HEK293T (cell line): ENCODE measurements at regions not wholly inside any gene's neighbourhood (a gene's known extent, or its start where the extent isn't known, plus 50 kb on each side); places are given as distances from the start of the nearest gene placed in this dataset.

ENCODE experiments used
- ARNT ChIP-seq: fragments of 450-650 bp; IDR thresholded peaks from 2 replicates; pipeline ENCODE4 v1.6.1; 2017; ENCODE audit warnings: mild to moderate bottlenecking
- BHLHE40 ChIP-seq: fragments of 450-650 bp; IDR thresholded peaks from 2 replicates; pipeline ENCODE4 v1.6.1; 2016; ENCODE audit warnings: mild to moderate bottlenecking, moderate library complexity, borderline replicate concordance
- ELF4 ChIP-seq: fragments of 450-650 bp; IDR thresholded peaks from 2 replicates; pipeline ENCODE4 v1.6.1; 2017; ENCODE audit warnings: antibody characterized with exemption
- FOXA1 ChIP-seq: fragments of 450-650 bp; IDR thresholded peaks from 2 replicates; pipeline ENCODE4 v1.6.1; 2016; ENCODE audit warnings: mild to moderate bottlenecking
- FOXK2 ChIP-seq: fragments of 450-650 bp; IDR thresholded peaks from 2 replicates; pipeline ENCODE4 v1.6.1; 2016; ENCODE audit warnings: mild to moderate bottlenecking
- FOXM1 ChIP-seq: fragments of 450-650 bp; IDR thresholded peaks from 2 replicates; pipeline ENCODE4 v1.6.1; 2017; ENCODE audit warnings: mild to moderate bottlenecking, borderline replicate concordance
- HDGF ChIP-seq: fragments of 450-650 bp; IDR thresholded peaks from 2 replicates; pipeline ENCODE4 v1.6.1; 2017; ENCODE audit warnings: antibody characterized with exemption, borderline replicate concordance
- L3MBTL2 ChIP-seq: fragments of 450-650 bp; conservative IDR thresholded peaks from 2 replicates; pipeline ENCODE4 v1.6.1; 2016; ENCODE audit warnings: mild to moderate bottlenecking
- LEF1 ChIP-seq: fragments of 450-650 bp; IDR thresholded peaks from 2 replicates; pipeline ENCODE4 v1.6.1; 2017; ENCODE audit warnings: mild to moderate bottlenecking, borderline replicate concordance
- NFRKB ChIP-seq: fragments of 450-650 bp; IDR thresholded peaks from 2 replicates; pipeline ENCODE4 v1.6.1; 2016; ENCODE audit warnings: mild to moderate bottlenecking, moderate library complexity
- PKNOX1 ChIP-seq: fragments of 450-650 bp; IDR thresholded peaks from 2 replicates; pipeline ENCODE4 v1.6.1; 2016
- SP1 ChIP-seq: fragments of 450-650 bp; IDR thresholded peaks from 2 replicates; pipeline ENCODE4 v1.6.1; 2017
- SUZ12 ChIP-seq: fragments of 450-650 bp; IDR thresholded peaks from 2 replicates; pipeline ENCODE4 v1.6.1; 2016; ENCODE audit warnings: mild to moderate bottlenecking
- ZNF384 ChIP-seq: fragments of 450-650 bp; IDR thresholded peaks from 2 replicates; pipeline ENCODE4 v1.6.1; 2016

GRCh38 chr9:126151686-126152134 is 174.9 kb upstream of the MVB12B start:
- TF ChIP-seq ZNF384 (no peak), SUZ12 (no peak), L3MBTL2 (no peak), FOXK2 (no peak), FOXA1 (no peak), HDGF (no peak), LEF1 (no peak), BHLHE40 (no peak), FOXM1 (no peak), ARNT (no peak), ELF4 (no peak), SP1 (no peak), PKNOX1 (peak; percentile 86), NFRKB (no peak)
